ENCODE measurements at regions not wholly inside any gene's neighbourhood (a gene's known extent, or its start where the extent isn't known, plus 50 kb on each side); places are given as distances from the start of the nearest gene placed in this dataset.
"Not testable (repeated sequence)": the region's sequence is repeated elsewhere in the genome, so short reads cannot be mapped to it uniquely, and the experiment has no call there.

GRCh38 chr4:79132826-79133225 is 193.0 kb downstream of the NAA11 start:
- ATAC-seq (no peak), DNase-seq (ENCODE audit: low spot score) (no peak)
- intact Hi-C loops (cut with DNase I) = no loop called here

GRCh38 chr4:79121875-79122358 is 182.7 kb upstream of the PAQR3 start:
- intact Hi-C loops (cut with DNase I) = no loop called here
- DNase-seq (ENCODE audit: low spot score) (no peak), ATAC-seq (no peak)

- no peak for DNase-seq (ENCODE audit: low spot score)
- intact Hi-C loops (cut with DNase I) = no loop called here
- ATAC-seq = no peak
Measured at GRCh38 chr4:79121223-79121622, 182.0 kb upstream of the PAQR3 start.

GRCh38 chr4:79117051-79117450 is 177.8 kb upstream of the PAQR3 start:
- ATAC-seq; DNase-seq (ENCODE audit: low spot score); intact Hi-C loops (cut with DNase I): not testable (repeated sequence)

GRCh38 chr4:79107014-79107413 is 167.8 kb upstream of the PAQR3 start:
- no peak for ATAC-seq
- intact Hi-C loops (cut with DNase I) = no loop called here
- DNase-seq (ENCODE audit: low spot score) = no peak

GRCh38 chr4:79088946-79089691 is 149.9 kb upstream of the PAQR3 start:
- DNase-seq (ENCODE audit: low spot score) (no peak), ATAC-seq (no peak)
- intact Hi-C loops (cut with DNase I) = no loop called here

- intact Hi-C loops (cut with DNase I) = no loop called here
- no peak for DNase-seq (ENCODE audit: low spot score)
- no peak for ATAC-seq
Measured at GRCh38 chr4:79087071-79087470, 147.8 kb upstream of the PAQR3 start.

- ATAC-seq (peak; percentile 86), DNase-seq (ENCODE audit: low spot score) (no peak)
- intact Hi-C loops (cut with DNase I) = no loop called here
Measured at GRCh38 chr4:79083406-79084010, 144.3 kb upstream of the PAQR3 start.

GRCh38 chr4:79082997-79083396 is 143.8 kb upstream of the PAQR3 start:
- ATAC-seq = no peak
- DNase-seq (ENCODE audit: low spot score) = no peak
- intact Hi-C loops (cut with DNase I) = no loop called here

- intact Hi-C loops (cut with DNase I) = no loop called here
- no peak for DNase-seq (ENCODE audit: low spot score)
- ATAC-seq = no peak
Measured at GRCh38 chr4:79081973-79082372, 142.7 kb upstream of the PAQR3 start.

GRCh38 chr4:79078339-79078738 is 139.1 kb upstream of the PAQR3 start:
- peak; percentile 93 for ATAC-seq
- DNase-seq (ENCODE audit: low spot score) = no peak
- intact Hi-C loops (cut with DNase I) = no loop called here

GRCh38 chr4:79074040-79074439 is 134.8 kb upstream of the PAQR3 start:
- ATAC-seq (no peak), DNase-seq (ENCODE audit: low spot score) (no peak)
- intact Hi-C loops (cut with DNase I) = no loop called here

GRCh38 chr4:79073471-79073870 is 134.2 kb upstream of the PAQR3 start:
- DNase-seq (ENCODE audit: low spot score) (no peak), ATAC-seq (no peak)
- intact Hi-C loops (cut with DNase I) = no loop called here

GRCh38 chr4:79065262-79065661 is 126.0 kb upstream of the PAQR3 start:
- intact Hi-C loops (cut with DNase I) = no loop called here
- ATAC-seq (peak; percentile 75), DNase-seq (ENCODE audit: low spot score) (no peak)

- ATAC-seq (no peak), DNase-seq (ENCODE audit: low spot score) (no peak)
Measured at GRCh38 chr4:79064806-79065205, 125.6 kb upstream of the PAQR3 start.

GRCh38 chr4:79059631-79060399 is 120.6 kb upstream of the PAQR3 start:
- intact Hi-C loops (cut with DNase I) = no loop called here
- DNase-seq (ENCODE audit: low spot score) (no peak), ATAC-seq (no peak)

More at GRCh38 chr4:79064806-79065205, 125.6 kb upstream of the PAQR3 start:
- intact Hi-C loops (cut with DNase I) = no loop called here

GRCh38 chr4:79057772-79058171 is 118.5 kb upstream of the PAQR3 start:
- ATAC-seq = no peak
- DNase-seq (ENCODE audit: low spot score) = no peak
- intact Hi-C loops (cut with DNase I) = no loop called here

GRCh38 chr4:79053754-79054153 is 114.5 kb upstream of the PAQR3 start:
- intact Hi-C loops (cut with DNase I) = no loop called here
- ATAC-seq (no peak), DNase-seq (ENCODE audit: low spot score) (no peak)

GRCh38 chr4:79050541-79050880 is 111.3 kb upstream of the PAQR3 start:
- DNase-seq (ENCODE audit: low spot score) = no peak
- intact Hi-C loops (cut with DNase I) = no loop called here
- ATAC-seq = no peak

Data from sciatic nerve (tissue), 2 donors.